ENCODE measurements at regions not wholly inside any gene's neighbourhood (a gene's known extent, or its start where the extent isn't known, plus 50 kb on each side); places are given as distances from the start of the nearest gene placed in this dataset.

DNA sequence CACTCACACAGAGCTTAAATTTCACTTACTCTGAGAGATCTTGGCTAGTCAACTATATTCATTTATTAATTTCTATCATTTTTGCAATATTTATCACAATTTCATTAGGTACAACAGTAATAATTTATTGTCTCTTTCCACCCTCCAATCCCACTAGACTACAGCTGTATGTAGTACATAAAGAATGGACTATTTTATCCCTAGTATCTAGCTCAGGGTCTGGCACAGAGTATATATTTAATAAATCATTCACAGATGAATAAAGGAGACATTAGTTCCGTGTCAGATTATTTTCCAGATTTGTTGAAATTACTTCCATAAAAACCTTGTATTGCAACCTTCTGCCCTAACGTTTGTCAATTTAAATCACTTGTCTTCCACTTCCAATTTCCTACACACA is 1781.1 kb upstream of the SEL1L start:
- intact Hi-C loops (cut with DNase I): no loop called here
- Histone ChIP-seq H3K27ac (no peak overlapping the region), H3K36me3 (replicated peaks in 1 of 2) (no peaks in the 10 kb centered on the region), H3K4me1 (replicated peaks in 1 of 2) (no peaks in the 10 kb centered on the region), H3K4me3 (no peak overlapping the region), H3K9me3 (replicated peaks in 1 of 3) (no peaks in the 10 kb centered on the region), H3K27me3 (no peaks in the 10 kb centered on the region)
- TF ChIP-seq CTCF (IDR thresholded peaks at IDR 0.05) (no peak), POLR2A (IDR thresholded peaks at IDR 0.05) (no peak)
- WGBS, 4 donors: 50 to 59% (median 56%) methylated on average over 2 of the region's 2 CpGs
- DNase-seq: no peak

GRCh38 chr14:83316356-83316755 is 1782.7 kb upstream of the SEL1L start:
- intact Hi-C loops (cut with DNase I): no loop called here
- 76 to 89% (median 80%) methylated on average over 1 of the region's 1 CpG for WGBS, 4 donors
- Histone ChIP-seq H3K27me3 (no peaks in the 10 kb centered on the region), H3K4me1 (replicated peaks in 1 of 2) (no peaks in the 10 kb centered on the region), H3K4me3 (no peak overlapping the region), H3K9me3 (replicated peaks in 1 of 3) (no peaks in the 10 kb centered on the region), H3K27ac (no peak overlapping the region), H3K36me3 (replicated peaks in 1 of 2) (no peaks in the 10 kb centered on the region)
- TF ChIP-seq POLR2A (IDR thresholded peaks at IDR 0.05) (no peak), CTCF (IDR thresholded peaks at IDR 0.05) (no peak)
- DNase-seq: no peak

DNA sequence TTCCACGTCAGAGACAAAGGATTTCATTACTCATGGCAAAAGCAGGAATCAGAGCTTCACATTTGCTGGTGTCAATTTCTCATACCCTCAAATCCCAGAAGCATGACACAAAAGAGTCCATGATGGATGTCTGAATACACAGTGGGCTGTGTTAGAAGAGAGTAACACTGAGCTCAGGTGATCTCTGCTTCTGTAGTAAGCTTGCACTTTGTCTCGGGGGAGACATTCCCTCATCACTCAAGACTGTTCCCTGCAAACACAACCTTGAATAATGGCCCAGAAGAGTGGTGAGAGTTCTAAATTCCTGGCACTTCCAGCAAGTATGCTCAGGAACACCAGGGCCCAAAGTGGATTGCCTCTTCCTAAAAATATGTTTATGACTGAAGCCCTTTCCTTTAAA is 1787.2 kb upstream of the SEL1L start:
- WGBS, 4 donors: 76 to 86% (median 79%) methylated on average over 2 of the region's 2 CpGs
- Histone ChIP-seq H3K4me1 (replicated peaks in 1 of 2) (no peaks in the 10 kb centered on the region), H3K4me3 (no peak overlapping the region), H3K27me3 (no peaks in the 10 kb centered on the region), H3K27ac (no peak overlapping the region), H3K36me3 (replicated peaks in 1 of 2) (no peaks in the 10 kb centered on the region), H3K9me3 (replicated peaks in 1 of 3) (no peaks in the 10 kb centered on the region)
- no peak for TF ChIP-seq CTCF (IDR thresholded peaks at IDR 0.05)
- TF ChIP-seq POLR2A (IDR thresholded peaks at IDR 0.05): no peak
- DNase-seq: no peak
- intact Hi-C loops (cut with DNase I): no loop called here

DNA sequence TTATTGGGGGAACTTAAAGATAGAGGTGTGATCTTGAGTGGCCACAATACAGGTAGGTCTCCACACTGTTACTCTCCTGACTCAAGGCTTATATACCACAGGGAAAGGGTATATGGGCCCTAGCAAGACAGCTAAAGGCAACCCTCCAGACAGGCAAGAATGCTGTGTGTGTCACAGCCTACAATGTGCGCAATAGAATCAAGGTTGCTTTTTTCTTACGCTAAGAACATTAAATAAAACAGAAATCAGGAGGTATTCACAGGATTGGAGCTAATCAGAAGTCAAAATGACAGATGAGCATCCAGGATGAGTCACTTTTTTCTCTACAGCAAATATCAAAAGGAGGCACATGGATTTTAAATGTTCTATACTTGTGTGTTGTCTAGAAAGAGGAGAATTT is 1797.9 kb upstream of the SEL1L start:
- H3K36me3 ChIP-seq (replicated peaks in 1 of 2): no peaks in the 10 kb centered on the region
- H3K4me1 ChIP-seq (replicated peaks in 1 of 2): no peaks in the 10 kb centered on the region
- intact Hi-C loops (cut with DNase I): no loop called here
- TF ChIP-seq CTCF (IDR thresholded peaks at IDR 0.05) (no peak), POLR2A (IDR thresholded peaks at IDR 0.05) (no peak)
- no peak overlapping the region for H3K27ac ChIP-seq
- no peaks in the 10 kb centered on the region for H3K27me3 ChIP-seq
- H3K4me3 ChIP-seq: no peak overlapping the region
- WGBS, 4 donors: 71 to 88% (median 80%) methylated on average over 2 of the region's 2 CpGs
- DNase-seq: no peak
- H3K9me3 ChIP-seq (replicated peaks in 1 of 3): no peaks in the 10 kb centered on the region
